ENCODE measurements at regions not wholly inside any gene's neighbourhood (a gene's known extent, or its start where the extent isn't known, plus 50 kb on each side); places are given as distances from the start of the nearest gene placed in this dataset.

DNA sequence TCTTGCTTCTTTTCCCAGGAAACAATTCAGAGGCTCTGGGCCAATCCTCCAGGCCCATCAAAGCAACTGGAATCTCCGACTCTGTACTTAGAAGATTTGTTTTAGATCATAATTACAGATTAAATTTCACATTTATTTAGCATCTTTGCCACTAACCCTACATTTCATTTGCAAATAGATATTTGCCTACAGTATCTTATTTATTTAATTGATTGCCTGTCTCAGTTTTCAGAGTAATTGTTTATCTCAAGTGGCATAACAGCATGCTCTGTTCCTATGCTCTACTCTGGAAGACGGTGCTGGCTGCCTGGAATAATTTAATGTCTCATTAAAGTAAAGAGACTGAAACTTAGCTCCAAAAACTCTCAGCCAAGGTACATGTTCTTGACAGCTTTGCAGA lies 213.4 kb downstream of the HNMT start:
- TF ChIP-seq, protein P1, sequence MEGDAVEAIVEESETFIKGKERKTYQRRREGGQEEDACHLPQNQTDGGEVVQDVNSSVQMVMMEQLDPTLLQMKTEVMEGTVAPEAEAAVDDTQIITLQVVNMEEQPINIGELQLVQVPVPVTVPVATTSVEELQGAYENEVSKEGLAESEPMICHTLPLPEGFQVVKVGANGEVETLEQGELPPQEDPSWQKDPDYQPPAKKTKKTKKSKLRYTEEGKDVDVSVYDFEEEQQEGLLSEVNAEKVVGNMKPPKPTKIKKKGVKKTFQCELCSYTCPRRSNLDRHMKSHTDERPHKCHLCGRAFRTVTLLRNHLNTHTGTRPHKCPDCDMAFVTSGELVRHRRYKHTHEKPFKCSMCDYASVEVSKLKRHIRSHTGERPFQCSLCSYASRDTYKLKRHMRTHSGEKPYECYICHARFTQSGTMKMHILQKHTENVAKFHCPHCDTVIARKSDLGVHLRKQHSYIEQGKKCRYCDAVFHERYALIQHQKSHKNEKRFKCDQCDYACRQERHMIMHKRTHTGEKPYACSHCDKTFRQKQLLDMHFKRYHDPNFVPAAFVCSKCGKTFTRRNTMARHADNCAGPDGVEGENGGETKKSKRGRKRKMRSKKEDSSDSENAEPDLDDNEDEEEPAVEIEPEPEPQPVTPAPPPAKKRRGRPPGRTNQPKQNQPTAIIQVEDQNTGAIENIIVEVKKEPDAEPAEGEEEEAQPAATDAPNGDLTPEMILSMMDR (IDR thresholded peaks at IDR 0.05), result no peak
- TF ChIP-seq POLR2AphosphoS5 (IDR thresholded peaks at IDR 0.05) (peak; percentile 10), POLR2A (IDR thresholded peaks at IDR 0.05) (no peak)
